ENCODE measurements at regions not wholly inside any gene's neighbourhood (a gene's known extent, or its start where the extent isn't known, plus 50 kb on each side); places are given as distances from the start of the nearest gene placed in this dataset.

DNA sequence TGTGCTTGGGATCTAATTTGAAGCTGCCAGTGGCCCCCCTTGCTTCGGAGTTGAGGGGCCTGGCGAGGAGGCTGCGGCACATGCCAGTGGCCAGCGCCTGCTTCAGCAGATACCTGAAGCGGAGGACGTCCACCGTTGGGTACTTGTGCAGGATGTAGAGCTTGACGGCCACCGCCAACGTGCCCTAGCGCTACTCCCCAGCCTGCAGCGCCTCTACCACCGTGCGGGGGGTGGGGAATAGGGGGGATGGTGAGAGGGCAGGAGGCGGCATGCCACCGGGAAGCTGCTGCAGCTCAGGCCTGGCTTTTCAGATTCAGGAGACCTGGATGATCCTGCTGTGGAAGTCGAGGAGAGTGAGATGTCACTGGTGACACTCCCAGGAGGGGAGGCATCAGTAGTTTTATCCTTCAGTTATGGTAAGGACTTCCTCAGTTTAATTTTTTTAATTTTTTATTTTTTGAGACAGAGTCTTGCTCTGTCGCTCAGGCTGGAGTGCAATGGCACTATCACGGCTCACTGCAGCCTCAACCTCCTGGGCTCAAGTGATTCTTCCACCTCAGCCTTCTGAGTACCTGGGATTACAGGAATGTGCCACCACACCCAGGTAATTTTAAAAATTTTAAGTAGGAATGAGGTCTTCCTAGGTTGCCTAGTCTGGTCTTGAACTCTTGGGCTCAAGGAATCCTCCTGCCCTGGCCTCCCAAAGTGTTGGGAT, 150.6 kb upstream of the FRMD4B start:
- DNase-seq (ENCODE audit: low spot score), result no peak

DNA sequence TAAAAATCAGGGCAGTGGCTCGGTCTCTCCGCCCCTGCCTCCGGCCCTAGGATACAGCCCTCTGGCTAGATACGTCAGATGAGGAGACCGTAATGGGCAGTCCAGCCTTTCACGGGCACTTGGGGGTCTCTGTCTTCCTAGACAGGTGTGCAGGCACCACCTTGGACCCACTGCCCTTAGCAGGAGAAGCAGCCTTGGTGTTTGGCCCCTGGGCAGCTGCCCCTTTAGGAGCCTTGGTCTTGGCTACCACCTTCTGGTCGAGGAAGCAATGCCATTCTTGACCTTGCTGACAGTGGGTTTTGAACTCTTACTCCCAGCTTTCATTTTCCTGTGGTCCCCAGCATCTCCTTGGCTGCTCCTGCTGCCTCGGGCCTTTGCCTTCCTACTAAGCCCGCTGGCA, 149.7 kb upstream of the FRMD4B start:
- no peak for FAIRE-seq

More for the DNA sequence above, 150.6 kb upstream of the FRMD4B start:
- FAIRE-seq, result no peak

DNA sequence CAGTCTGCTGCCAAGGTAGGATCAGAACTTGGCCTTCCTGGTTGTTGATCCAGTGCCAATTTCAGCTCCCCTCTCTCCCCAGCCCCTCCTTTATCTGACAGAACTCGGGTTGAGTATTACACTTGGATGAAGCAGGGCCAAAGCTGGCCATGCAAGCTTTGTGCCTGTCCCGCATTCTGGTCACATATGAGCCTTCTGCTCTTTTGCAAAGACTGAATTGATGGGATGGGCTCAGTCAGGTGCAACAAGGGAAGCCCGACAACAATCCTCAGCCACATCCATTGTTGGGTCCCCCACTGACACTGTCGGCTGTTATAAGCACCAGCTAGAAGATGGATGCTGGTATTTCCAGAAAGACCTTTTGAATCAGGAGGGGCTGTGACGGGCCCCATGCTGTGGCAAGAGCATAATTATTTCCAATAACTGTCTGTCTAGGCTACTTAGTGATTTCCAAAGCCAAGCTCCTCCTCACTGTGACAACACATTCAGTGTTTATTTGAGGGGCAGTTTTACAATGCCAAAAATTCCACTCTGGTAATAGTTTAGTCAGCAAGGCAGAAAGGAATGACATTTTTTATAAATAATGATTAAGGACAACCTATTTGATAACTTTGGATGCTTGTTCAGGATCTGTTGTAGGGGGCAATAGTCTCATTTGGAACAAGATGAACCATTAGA, 146.8 kb upstream of the FRMD4B start:
- DNase-seq (ENCODE audit: low spot score) (no peak), FAIRE-seq (no peak)

More for the DNA sequence above, 149.7 kb upstream of the FRMD4B start:
- no peak for DNase-seq (ENCODE audit: low spot score)

DNA sequence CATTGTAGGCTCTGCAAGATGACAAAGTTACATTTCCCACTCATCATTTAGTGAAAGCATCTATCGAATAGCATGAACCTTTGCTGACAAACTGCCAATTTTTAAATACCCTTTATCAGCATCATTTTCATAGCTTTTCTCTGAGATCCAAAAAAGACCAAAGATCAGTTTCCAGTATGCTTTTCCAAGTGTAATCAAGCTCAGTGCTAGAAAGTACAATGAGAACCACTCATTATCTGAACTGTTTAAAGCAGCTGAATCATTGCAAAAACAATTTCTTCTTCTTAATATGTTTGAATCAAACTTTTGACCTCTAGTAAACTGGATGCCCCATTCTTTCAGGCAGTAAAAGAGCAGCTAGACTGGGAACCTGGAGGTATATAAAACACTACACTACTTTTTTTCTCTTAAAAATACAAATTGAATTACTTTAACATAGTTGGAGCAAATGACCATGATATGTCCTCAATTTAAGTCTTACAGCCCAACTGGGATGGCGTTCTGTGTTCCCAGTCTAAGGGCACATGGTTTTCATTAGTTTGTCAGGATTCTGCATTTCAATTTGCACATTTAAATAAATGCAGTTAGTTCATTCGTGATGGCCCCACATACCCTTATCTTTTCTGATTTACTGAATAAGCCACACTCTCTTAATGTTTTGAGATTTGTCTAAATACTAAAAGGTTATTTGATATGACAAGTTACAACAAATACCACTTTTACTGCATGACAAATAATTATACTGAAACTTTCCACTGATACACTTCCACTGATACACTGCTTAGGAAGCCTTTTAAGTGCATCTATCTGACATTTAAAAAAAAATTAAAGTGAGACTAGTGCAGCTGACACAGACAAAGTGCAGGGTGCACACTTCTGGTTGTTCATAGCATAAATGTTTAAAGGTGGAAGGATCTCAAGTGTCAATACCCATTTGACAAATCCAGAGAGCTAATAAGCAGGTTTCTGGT, 146.0 kb upstream of the FRMD4B start:
- DNase-seq (ENCODE audit: low spot score), result no peak
- FAIRE-seq, result no peak

DNA sequence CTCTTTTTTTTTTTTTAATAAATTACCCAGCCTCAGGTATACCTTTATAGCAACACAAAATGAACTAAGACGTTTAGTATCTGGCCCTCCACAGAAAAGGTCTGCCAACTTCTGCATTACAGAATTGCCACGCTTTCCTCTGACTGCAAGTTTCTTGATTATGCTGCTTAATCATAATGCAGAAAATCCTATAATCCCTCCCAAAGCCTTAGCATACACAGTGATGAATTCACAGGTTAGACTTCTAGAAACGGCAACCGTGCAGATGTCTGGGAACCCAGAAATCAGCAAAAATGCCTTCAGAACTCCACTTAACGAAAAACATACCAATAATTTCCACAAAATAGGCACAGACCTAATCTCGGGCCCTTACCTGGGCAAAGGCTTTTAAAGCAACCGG, 144.7 kb upstream of the FRMD4B start:
- DNase-seq (ENCODE audit: low spot score) (no peak), FAIRE-seq (no peak)

DNA sequence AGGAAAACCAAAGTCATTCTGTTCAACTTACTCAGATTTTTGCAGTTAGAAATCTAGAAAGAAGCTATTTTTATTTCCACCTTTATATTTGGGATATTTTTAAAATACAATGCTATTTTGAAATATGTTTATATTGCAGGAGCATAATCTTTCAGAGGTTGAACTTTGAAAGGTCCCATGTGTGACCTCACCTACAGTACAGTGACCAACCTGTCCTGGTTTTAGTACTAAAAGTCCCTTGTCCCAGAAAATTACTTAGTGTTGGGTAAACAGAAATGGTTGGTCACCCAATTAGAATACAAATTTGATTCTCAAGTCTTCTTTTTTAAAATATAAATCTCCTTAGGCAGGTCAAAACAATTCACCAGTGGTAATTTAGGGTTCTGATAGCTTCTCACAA, 141.6 kb upstream of the FRMD4B start:
- no peak for FAIRE-seq
- DNase-seq (ENCODE audit: low spot score), result no peak

DNA sequence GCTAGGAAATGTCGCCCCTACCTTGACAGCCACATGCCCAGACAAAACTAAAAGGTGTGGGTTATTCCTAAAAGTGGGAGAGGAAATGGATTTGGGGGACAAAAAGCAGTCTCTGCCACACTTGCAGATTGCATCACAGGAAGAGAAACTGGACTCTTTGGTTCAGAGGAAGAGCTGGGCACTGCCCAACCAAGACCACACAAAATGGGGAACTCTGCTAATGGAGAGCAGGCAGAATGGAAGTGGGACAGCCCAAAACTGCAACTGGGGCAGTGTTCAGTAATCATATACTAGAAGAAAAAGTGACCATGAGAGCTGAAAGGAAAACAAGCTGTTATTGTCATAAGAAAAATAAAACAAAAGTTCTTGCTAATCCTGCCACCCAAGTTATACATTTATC, 138.9 kb upstream of the FRMD4B start:
- DNase-seq (ENCODE audit: low spot score) (no peak), FAIRE-seq (no peak)

DNA sequence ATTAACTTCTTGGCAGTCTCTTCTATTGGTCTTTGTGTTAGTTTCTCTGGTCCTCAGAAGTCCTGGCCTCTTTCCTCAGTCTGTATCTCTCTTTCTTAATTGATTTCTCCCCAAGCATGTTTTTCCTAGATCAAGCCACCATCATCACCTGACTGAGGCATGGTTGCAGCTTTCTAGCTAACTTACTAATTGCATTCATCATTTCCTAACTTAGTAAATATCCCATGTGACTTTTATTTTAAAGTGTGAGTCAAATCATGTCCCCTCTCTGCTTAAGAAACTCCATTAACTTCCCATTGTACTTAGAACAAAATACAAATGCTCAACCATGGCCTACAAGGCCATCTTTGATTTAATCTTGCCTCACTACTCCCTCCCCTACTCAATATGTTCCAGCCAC, 135.4 kb upstream of the FRMD4B start:
- no peak for DNase-seq (ENCODE audit: low spot score)
- FAIRE-seq, result no peak

DNA sequence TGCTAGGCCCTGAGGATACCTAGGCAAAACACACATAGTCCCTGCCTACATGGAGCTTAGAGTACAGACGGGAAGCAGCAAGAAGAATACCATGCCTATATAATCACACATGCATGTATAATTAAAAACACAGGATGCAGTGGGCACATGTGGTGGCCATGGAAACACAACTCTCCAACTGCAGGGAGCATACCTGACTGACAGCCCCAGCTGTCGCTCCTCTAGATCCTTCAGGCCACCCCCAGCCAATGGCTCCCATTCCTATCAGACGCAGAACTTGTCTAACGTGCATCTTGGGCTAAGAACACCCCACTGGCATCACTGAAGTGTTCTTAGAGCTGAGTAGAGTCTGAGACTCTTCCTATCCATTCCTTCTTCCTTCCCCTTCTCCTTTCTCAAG, 125.5 kb upstream of the FRMD4B start:
- DNase-seq (ENCODE audit: low spot score) (no peak), FAIRE-seq (no peak)

DNA sequence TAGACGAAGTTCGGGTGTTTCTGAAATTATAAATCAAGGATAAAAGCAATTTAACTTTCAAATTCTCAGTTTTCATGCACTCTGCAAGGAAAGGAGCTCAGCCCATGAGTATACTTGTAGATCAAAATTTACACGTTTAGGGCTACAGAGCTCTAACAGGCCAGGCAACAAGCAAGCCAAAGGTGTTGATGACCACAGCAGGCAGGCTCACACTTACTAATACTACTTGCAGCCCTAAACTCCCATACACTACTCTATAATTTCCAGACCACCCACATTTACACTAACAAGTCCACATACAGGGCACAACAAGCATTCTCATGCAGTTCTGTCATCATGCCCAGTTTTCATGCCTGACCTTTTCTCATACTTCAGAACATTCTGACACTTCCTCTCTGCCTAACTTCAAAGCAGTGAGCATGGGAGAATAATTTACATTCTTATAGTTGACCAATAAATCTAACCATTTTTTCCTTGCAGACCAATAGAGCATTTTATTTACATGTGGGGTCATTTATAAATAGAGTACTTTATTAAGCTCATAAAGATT, 124.7 kb upstream of the FRMD4B start:
- DNase-seq (ENCODE audit: low spot score) (no peak), FAIRE-seq (no peak)

DNA sequence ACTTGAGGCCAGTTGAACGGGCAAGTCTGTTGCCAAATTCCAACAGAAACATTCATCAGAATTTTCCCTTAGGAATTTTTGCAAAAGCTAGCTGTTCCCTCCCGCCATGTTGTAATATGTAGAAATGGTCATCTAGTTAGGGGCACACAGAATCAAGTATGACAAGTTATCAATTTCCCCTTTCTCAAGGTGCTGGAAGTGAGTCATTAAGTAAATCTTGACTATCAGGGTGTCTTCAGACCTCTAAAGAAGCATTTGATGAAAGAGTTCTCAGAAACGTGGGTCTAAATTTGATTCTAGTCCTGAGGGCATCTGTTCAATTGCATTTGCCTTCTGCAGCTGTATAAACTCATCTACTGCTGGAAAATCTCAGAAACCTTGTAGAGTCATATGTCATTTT, 123.4 kb upstream of the FRMD4B start:
- DNase-seq (ENCODE audit: low spot score) (no peak), FAIRE-seq (no peak)

DNA sequence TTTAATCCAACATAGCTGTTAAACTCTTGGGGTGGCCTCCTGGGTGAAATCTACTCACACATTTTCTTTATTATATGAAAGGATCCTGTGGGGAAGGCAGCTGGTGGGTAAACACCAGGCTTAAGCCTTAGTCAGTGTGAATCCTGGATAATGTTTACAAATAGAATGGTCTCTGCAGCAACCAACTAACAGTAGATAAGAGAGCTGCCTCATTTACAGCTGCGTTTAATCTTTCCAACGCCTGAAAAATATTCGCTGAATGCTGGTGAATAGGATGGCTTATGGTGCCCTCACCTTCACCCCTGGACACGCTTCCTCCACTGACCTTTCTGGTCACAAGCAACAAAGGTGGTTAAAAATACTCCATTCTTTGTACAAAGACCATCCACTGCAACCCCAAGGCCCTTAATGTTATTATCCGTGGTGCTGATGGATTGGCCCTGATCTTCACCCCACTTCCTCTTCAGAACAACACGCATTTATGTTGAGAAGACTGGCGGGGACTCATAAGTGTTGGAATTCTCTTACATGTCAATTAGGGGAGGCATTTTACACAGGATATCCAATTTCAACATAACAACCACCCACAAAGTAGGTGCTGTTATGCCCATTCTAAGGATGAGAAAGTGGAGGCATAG, 120.0 kb upstream of the FRMD4B start:
- FAIRE-seq (no peak), DNase-seq (ENCODE audit: low spot score) (no peak)

DNA sequence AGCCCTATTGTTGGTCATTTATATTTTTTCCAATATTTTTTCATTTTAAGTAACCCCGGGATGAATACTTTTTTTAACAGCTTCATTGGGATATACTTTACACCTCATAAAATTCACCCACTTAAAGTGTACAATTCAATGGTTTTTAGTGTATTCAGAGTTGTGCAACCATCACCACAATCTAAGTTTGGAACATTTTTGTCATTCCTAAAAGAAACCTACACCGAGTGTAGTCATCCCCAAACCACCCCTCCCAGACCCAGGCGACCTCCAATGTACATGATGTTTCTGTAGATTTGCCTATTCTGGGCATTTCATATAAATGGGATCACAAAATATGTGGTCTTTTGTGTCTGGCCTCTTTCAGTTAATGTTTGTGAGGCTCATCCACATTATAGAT, 118.3 kb upstream of the FRMD4B start:
- FAIRE-seq (no peak), DNase-seq (ENCODE audit: low spot score) (no peak)

DNA sequence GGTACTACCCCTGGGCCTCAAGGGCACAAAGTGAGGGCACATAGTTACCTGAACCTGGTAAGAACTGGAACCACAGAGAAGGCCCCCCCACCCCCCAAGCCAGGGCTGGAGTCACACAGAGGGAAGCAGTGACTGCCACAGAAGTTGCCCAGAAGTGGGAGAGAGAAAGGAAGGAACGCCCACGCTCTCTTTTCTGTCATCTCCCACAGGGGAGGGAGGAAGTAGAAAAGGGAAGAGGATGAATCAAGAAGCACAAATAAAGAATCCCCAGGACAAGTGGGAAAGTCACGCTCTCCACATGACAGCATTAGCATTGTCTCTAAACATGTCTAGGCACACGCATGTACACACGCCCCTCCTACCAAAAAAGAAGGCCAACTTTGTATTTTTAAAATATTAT, 114.7 kb upstream of the FRMD4B start:
- FAIRE-seq, result no peak

DNA sequence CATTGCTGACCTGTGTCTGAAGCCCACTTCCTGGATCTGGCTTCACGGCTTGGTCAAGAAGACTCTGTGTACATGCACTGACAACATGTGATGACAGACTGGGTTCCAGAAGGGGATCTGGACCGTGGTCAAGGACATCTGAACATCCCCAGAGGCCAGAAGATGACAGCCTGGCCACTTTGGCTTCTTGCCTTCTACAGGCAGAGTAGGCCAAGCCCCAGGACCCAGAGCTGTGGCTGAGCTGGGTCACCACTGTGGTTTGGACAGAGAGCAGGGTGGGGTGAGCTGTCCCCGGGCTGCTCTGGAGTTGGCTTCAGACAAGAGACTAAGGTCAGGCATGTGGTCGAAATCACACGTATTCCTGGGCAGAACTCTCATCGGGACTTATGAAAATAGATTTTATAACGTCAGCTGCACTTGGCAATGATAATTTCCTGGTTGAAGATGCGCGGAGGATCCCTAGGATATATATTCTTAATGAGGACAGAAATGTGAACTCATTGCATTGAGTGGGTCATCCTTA, 114.1 kb upstream of the FRMD4B start:
- DNase-seq (ENCODE audit: low spot score) (no peak), FAIRE-seq (no peak)

More for the DNA sequence above, 114.7 kb upstream of the FRMD4B start:
- no peak for DNase-seq (ENCODE audit: low spot score)

DNA sequence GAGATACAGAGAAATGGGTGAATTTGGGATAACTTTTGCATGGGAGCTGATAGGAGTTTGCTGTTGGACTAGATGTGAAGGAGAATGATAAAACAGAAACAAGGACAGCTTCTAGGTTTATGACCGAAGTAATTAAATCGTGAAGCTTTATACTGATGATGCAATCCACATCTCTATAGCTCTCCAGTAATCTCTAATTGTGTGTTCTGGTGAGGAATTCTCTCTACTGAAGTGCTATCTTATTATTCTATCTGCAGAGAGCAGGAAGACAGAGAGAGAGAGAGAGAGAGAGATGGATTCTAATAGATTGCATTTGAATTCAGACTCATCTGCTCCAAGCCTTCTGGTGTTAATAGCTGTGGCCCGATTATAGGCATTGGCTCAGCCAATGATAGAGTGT, 113.5 kb upstream of the FRMD4B start:
- FAIRE-seq (no peak), DNase-seq (ENCODE audit: low spot score) (no peak)

DNA sequence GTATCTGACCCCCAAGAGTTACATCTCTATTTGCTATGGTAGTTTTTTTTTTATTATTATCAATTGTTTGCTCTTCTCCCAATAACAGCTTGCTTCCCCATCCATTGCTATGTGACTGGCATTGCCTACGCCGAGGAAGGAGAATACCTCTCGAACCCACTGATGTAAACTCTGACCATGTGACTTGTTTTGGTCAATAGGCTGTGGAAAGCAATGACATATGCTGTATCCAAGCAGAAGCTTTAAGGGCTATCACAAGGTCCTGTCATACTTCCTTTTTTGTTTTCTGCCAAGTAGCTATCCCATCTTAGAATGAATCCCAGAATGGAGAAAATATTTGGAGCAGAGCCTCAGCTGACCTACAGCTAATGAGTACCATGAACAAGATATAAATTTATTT, 111.0 kb upstream of the FRMD4B start:
- DNase-seq (ENCODE audit: low spot score) (no peak), FAIRE-seq (no peak)

DNA sequence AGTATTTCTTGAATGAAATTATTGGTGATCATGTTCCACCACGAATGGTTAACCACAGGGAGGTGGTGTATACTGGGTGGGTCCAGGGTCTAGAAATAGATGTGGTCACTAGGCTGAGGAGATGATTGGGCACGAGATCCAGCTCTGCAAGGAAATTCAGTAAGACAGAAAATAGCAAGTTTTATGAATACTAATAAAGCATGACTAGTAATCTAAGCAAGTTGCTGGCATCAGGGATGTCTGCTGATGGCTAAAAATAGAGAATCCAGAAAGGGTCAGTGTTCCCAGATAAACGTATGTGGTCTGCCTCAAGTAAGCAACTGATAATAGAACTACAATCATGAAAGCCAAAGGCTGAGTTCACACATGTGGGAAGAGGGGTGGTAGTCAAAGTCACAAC, 108.3 kb upstream of the FRMD4B start:
- no peak for DNase-seq (ENCODE audit: low spot score)
- FAIRE-seq, result no peak

DNA sequence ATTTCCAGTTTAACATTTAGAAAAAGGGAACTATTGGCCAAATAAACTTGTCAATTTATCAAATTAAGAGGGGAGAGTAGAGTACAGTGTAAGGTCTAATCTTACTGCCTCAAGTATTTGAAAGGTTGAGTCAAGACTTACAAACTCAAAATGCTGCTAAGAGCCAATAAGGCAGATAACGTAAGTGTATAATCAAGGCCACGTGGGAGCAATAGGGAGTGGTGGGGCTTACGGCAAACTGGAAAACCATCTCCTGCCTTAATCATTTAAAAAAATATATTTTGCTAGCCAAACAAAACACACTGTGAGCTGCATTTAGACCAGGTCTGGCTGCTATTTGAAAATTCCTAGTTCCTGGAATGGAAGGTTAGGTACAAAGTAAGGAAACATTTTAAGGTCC, 107.3 kb upstream of the FRMD4B start:
- DNase-seq (ENCODE audit: low spot score) (no peak), FAIRE-seq (no peak)

DNA sequence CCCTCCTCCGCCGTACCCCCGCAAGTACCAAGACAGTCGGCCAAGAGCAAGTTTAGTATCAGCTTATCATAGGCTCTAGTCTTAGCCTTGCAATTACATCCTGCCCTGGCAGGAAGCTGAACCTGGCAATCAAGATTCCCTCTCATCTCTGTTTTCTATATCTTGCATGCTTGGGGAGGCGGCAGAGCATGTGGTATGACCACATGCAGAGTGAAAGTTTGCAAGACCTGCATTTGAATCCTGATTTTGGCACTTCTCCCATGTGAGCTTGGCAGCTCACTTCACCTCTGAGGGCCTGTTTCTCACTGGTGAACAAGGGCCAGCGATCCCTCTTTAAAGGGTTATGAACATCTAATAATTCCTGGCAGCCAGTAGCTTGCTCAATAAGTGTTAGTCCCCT, 106.1 kb upstream of the FRMD4B start:
- FAIRE-seq (no peak), DNase-seq (ENCODE audit: low spot score) (no peak)

DNA sequence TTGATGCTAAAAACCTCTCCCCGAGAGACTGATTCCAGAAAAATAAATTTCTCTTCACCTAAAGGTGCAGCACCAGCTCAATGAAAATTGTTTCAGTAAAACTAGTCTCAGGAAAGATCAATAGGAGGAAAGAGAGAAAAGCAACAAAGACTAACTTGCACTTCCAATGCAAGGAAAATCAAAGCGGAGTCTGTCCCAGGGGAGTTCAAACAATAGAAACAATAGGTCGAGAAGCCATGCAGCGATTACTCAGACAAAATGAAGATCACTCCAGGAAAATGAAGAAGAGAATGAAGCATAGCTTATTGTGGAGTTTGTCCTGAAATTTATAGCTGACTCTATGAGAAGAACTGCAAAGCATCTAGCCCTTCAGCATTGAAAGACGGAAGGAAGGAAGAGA, 105.1 kb upstream of the FRMD4B start:
- FAIRE-seq, result no peak
- DNase-seq (ENCODE audit: low spot score), result no peak
